GM12878 (cell line): ENCODE measurements at regions not wholly inside any gene's neighbourhood (a gene's known extent, or its start where the extent isn't known, plus 50 kb on each side); places are given as distances from the start of the nearest gene placed in this dataset.

Source experiments
- ATAC-seq: fragments of 200-7000 bp; cut with Tn5 transposase; 3 replicates; pipeline ENCODE4 v1.9.1; 2020; ENCODE audit warnings: mild to moderate bottlenecking, moderate library complexity
- BruUV-seq: library from RNA; stranded (reverse); fragments of 400-500 nt; replicated peaks from 2 replicates; lab custom pipeline; 2021; lab: Mats Ljungman, UMichigan
- CTCF ChIA-PET: fragments of 300-600 bp; sonication (Branson Sonifier 250); formaldehyde crosslinking; extraction: SDS; loops from one replicate; lab custom pipeline; 2021; ENCODE audit warnings: inconsistent platforms; lab: Yijun Ruan, JAX
- POLR2A ChIA-PET: fragments of 350-600 bp; formaldehyde crosslinking; extraction: SDS; loops from one replicate; lab custom pipeline; 2021; ENCODE audit warnings: inconsistent platforms; lab: Charles Lee
- RAD21 ChIA-PET: fragments of 300-600 bp; sonication (Branson Sonifier 250); formaldehyde crosslinking; loops from one replicate; lab custom pipeline; 2023; ENCODE audit warnings: antibody characterized with exemption; ENCODE audit not compliant: unreplicated experiment; lab: Charles Lee
- SMC1A ChIA-PET: fragments of 300-600 bp; sonication (Branson Sonifier 250); formaldehyde crosslinking; loops from one replicate; lab custom pipeline; 2023; ENCODE audit not compliant: unreplicated experiment, uncharacterized antibody; lab: Charles Lee
- DNase-seq: peaks from one replicate; pipeline ENCODE4 v3.0.0-alpha.2; 2011; ENCODE audit warnings: low read depth, low spot score
- FAIRE-seq: peaks from 3 replicates; lab custom pipeline; 2011; peaks lifted over from hg19 to GRCh38; lab: Jason Lieb, UNC
- H2AFZ ChIP-seq: 2 replicates; pipeline ENCODE4 v1.6.0; 2011; ENCODE audit warnings: low read depth, low read length, control low read depth; ENCODE audit not compliant: control insufficient read depth
- H3K27ac ChIP-seq: 2 replicates; pipeline ENCODE4 v1.5.1; 2011; ENCODE audit warnings: control low read depth; ENCODE audit not compliant: control insufficient read depth, insufficient read depth
- H3K27me3 ChIP-seq, 2 experiments: replicated peaks in 1 of 2; 2 replicates each; pipeline versions ENCODE4 v1.6.0 to v1.6.1; 2011; ENCODE audit warnings: low read length in 1 of 2; ENCODE audit not compliant: control insufficient read depth in 2 of 2, insufficient read depth in 2 of 2
- H3K36me3 ChIP-seq, 2 experiments: 2 replicates each; pipeline ENCODE4 v1.5.1; 2011; ENCODE audit warnings: low read length in 1 of 2; ENCODE audit not compliant: control insufficient read depth in 2 of 2, insufficient read depth in 2 of 2
- H3K4me1 ChIP-seq: 2 replicates; pipeline ENCODE4 v1.6.1; 2011; ENCODE audit warnings: mild to moderate bottlenecking, low read length, moderate library complexity, mixed read lengths; ENCODE audit not compliant: control insufficient read depth, insufficient read depth
- H3K4me2 ChIP-seq: 2 replicates; pipeline ENCODE4 v1.6.0; 2011; ENCODE audit warnings: control low read depth; ENCODE audit not compliant: control insufficient read depth, insufficient read depth
- H3K4me3 ChIP-seq: fragments of 200-600 bp; sonication (generic); 2 replicates; pipeline ENCODE4 v1.5.1; 2016
- H3K79me2 ChIP-seq: 2 replicates; pipeline ENCODE4 v1.6.0; 2011; ENCODE audit warnings: low read length; ENCODE audit not compliant: control insufficient read depth, insufficient read depth
- H3K9ac ChIP-seq: 2 replicates; pipeline ENCODE4 v1.8.0; 2011; ENCODE audit warnings: low read length, control low read depth, mixed read lengths; ENCODE audit not compliant: control insufficient read depth, insufficient read depth
- H3K9me3 ChIP-seq: replicated peaks from 3 replicates; pipeline ENCODE4 v1.5.1; 2011; ENCODE audit warnings: mild to moderate bottlenecking, low read length; ENCODE audit not compliant: control insufficient read depth, insufficient read depth
- H4K20me1 ChIP-seq: 2 replicates; pipeline ENCODE4 v1.6.0; 2011; ENCODE audit not compliant: control insufficient read depth, insufficient read depth
- NFXL1 ChIP-seq: fragments of 450-650 bp; IDR thresholded peaks from 2 replicates; pipeline ENCODE4 v1.6.1; 2017; ENCODE audit warnings: antibody characterized with exemption, mild to moderate bottlenecking, borderline replicate concordance
- RBBP5 ChIP-seq: fragments of 200-600 bp; sonication (generic); conservative IDR thresholded peaks from 2 replicates; pipeline ENCODE4 v1.6.1; 2016
- SRF ChIP-seq, 2 experiments: IDR thresholded peaks; 2 replicates each; pipeline ENCODE4 v1.6.1; 2011; ENCODE audit warnings: low read depth in 2 of 2, low read length in 2 of 2, mild to moderate bottlenecking in 1 of 2, moderate library complexity in 1 of 2
- TCF7 ChIP-seq: IDR thresholded peaks from 2 replicates; pipeline ENCODE4 v1.6.1; 2014; ENCODE audit warnings: antibody characterized with exemption, borderline replicate concordance
- ZNF622 ChIP-seq: fragments of 450-650 bp; IDR thresholded peaks from 2 replicates; pipeline ENCODE4 v1.6.1; 2017; ENCODE audit warnings: mild to moderate bottlenecking, inconsistent platforms
- WGBS: methylation state at CpG from one replicate; pipeline ENCODE4 v1.1.6; 2016; ENCODE audit warnings: low lambda C conversion rate; ENCODE audit not compliant: insufficient replicate concordance, insufficient coverage; ENCODE audit errors: missing lambda C conversion rate; 5-methylcytosine and 5-hydroxymethylcytosine counted together
- in situ Hi-C: fragments of 300-500 bp; cut with MboI; formaldehyde crosslinking; loops from 9 replicates; pipeline ENCODE4 v1.14.3; 2018; ENCODE audit warnings: mixed read lengths
- intact Hi-C: fragments of 100-400 bp; cut with micrococcal nuclease; formaldehyde crosslinking; loops from one replicate; pipeline ENCODE4 v1.14.2; 2022; ENCODE audit not compliant: unreplicated experiment
- TF ChIP-seq, protein P1 (sequence below): fragments of 450-650 bp; formaldehyde crosslinking; IDR thresholded peaks from 2 replicates; pipeline ENCODE4 v1.5.0; 2022; ENCODE audit warnings: mild to moderate bottlenecking, missing genetic modification characterization
- TF ChIP-seq, protein P2 (sequence below): IDR thresholded peaks from 2 replicates; pipeline ENCODE4 v1.6.1; 2012; ENCODE audit warnings: mild to moderate bottlenecking, low read depth, low read length
- TF ChIP-seq, protein P3 (sequence below): IDR thresholded peaks from 2 replicates; pipeline ENCODE4 v1.6.1; 2012; ENCODE audit warnings: low read depth, low read length, improper control_type of control experiment
- TF ChIP-seq, protein P4 (sequence below): fragments of 450-650 bp; IDR thresholded peaks from 2 replicates; pipeline ENCODE4 v1.6.1; 2017; ENCODE audit warnings: mild to moderate bottlenecking, low read depth, inconsistent platforms; ENCODE audit not compliant: poor library complexity, severe bottlenecking

DNA sequence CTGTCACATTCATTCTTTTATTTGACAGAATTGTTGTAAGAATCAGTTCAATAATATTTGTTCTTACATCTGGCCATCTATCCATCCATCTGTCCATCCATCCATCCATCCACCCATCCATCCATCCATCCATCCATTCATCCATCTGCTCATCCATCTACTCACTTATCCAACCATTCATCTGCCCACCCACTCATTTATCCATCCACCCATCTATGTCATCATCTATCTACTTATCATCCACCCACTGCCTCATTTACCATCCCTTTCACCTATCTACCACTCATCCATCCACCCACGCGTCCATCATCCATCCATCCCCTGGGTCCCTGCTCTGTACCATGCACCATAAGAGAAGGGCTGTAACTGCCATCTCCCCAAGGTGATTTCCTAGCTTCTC, 134.1 kb downstream of the FOXD2 start (continued):
- TF ChIP-seq, protein P1, sequence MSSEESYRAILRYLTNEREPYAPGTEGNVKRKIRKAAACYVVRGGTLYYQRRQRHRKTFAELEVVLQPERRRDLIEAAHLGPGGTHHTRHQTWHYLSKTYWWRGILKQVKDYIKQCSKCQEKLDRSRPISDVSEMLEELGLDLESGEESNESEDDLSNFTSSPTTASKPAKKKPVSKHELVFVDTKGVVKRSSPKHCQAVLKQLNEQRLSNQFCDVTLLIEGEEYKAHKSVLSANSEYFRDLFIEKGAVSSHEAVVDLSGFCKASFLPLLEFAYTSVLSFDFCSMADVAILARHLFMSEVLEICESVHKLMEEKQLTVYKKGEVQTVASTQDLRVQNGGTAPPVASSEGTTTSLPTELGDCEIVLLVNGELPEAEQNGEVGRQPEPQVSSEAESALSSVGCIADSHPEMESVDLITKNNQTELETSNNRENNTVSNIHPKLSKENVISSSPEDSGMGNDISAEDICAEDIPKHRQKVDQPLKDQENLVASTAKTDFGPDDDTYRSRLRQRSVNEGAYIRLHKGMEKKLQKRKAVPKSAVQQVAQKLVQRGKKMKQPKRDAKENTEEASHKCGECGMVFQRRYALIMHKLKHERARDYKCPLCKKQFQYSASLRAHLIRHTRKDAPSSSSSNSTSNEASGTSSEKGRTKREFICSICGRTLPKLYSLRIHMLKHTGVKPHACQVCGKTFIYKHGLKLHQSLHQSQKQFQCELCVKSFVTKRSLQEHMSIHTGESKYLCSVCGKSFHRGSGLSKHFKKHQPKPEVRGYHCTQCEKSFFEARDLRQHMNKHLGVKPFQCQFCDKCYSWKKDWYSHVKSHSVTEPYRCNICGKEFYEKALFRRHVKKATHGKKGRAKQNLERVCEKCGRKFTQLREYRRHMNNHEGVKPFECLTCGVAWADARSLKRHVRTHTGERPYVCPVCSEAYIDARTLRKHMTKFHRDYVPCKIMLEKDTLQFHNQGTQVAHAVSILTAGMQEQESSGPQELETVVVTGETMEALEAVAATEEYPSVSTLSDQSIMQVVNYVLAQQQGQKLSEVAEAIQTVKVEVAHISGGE, result no peak

DNA sequence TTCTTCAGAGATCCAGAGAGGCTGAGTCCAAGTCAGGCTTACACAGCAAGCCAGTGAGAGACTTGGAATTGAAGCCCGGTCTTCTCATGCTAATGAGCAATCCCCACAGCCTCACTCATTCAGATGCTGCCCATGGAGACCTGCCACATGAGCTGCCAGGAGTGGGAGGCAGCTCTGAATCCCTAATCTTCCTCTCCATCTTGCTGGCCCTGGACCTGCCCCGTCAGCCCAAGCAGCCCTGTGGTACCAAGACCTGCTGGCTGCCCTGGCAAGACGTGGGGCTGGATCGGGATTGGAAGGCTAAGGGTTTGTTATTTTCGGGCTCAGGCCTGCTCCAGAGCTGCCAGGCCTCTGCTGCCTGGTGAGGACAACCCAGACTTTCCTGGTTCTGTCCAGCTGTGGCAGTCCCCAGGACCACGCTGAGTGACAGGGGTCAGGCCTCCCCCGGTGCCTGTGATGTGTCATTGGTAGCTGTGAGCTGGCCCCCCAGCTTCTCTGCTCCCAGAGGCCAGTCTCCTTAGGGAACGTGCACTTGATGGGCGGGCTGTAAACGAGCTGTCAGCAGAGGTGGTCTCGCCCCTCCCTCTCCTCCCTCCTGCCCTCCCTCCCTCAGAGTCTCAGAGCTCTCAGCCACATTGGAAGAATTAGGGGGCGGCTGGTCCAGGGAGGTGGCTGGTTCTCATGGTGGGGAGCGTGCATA, 135.0 kb downstream of the FOXD2 start:
- Histone ChIP-seq H3K9ac (no peak overlapping the region), H3K36me3 (no peaks in the 10 kb centered on the region), H2AFZ (no peak overlapping the region), H3K4me1 (no peaks in the 10 kb centered on the region), H3K27ac (no peak overlapping the region), H3K27me3 (no peaks in the 10 kb centered on the region; a peak in 3 of 4 replicates), H3K9me3 (no peaks in the 10 kb centered on the region), H3K4me2 (no peak overlapping the region), H3K79me2 (no peaks in the 10 kb centered on the region), H4K20me1 (no peaks in the 10 kb centered on the region), H3K4me3 (no peak overlapping the region)
- 10% methylated on average over 13 of the region's 13 CpGs for whole genome bisulfite sequencing
- ChIA-PET CTCF (no interaction called here), POLR2A (interaction anchor here (0.6 kb wide), 1 partner anchor 141 kb away, joined by 3 read pairs; no protein-coding TSS in a partner anchor), SMC1A (no interaction called here), RAD21 (no interaction called here)
- ATAC-seq, result no peak
- intact Hi-C loops (no loop called here), in situ Hi-C loops (no loop called here)
- BruUV-seq, result no TSS peak
- FAIRE-seq, result no peak
- DNase-seq, result no peak
- TF ChIP-seq, protein P2, sequence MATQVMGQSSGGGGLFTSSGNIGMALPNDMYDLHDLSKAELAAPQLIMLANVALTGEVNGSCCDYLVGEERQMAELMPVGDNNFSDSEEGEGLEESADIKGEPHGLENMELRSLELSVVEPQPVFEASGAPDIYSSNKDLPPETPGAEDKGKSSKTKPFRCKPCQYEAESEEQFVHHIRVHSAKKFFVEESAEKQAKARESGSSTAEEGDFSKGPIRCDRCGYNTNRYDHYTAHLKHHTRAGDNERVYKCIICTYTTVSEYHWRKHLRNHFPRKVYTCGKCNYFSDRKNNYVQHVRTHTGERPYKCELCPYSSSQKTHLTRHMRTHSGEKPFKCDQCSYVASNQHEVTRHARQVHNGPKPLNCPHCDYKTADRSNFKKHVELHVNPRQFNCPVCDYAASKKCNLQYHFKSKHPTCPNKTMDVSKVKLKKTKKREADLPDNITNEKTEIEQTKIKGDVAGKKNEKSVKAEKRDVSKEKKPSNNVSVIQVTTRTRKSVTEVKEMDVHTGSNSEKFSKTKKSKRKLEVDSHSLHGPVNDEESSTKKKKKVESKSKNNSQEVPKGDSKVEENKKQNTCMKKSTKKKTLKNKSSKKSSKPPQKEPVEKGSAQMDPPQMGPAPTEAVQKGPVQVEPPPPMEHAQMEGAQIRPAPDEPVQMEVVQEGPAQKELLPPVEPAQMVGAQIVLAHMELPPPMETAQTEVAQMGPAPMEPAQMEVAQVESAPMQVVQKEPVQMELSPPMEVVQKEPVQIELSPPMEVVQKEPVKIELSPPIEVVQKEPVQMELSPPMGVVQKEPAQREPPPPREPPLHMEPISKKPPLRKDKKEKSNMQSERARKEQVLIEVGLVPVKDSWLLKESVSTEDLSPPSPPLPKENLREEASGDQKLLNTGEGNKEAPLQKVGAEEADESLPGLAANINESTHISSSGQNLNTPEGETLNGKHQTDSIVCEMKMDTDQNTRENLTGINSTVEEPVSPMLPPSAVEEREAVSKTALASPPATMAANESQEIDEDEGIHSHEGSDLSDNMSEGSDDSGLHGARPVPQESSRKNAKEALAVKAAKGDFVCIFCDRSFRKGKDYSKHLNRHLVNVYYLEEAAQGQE, result no peak
- TF ChIP-seq, protein P3, sequence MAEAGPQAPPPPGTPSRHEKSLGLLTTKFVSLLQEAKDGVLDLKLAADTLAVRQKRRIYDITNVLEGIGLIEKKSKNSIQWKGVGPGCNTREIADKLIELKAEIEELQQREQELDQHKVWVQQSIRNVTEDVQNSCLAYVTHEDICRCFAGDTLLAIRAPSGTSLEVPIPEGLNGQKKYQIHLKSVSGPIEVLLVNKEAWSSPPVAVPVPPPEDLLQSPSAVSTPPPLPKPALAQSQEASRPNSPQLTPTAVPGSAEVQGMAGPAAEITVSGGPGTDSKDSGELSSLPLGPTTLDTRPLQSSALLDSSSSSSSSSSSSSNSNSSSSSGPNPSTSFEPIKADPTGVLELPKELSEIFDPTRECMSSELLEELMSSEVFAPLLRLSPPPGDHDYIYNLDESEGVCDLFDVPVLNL, result no peak
- TF ChIP-seq TCF7 (no peak), NFXL1 (no peak), RBBP5 (no peak), ZNF622 (no peak), SRF (IDR thresholded peaks at IDR 0.05; ENCODE audit: low read depth in 2 of 2, low read length in 2 of 2) (no peak)
- TF ChIP-seq, protein P4, sequence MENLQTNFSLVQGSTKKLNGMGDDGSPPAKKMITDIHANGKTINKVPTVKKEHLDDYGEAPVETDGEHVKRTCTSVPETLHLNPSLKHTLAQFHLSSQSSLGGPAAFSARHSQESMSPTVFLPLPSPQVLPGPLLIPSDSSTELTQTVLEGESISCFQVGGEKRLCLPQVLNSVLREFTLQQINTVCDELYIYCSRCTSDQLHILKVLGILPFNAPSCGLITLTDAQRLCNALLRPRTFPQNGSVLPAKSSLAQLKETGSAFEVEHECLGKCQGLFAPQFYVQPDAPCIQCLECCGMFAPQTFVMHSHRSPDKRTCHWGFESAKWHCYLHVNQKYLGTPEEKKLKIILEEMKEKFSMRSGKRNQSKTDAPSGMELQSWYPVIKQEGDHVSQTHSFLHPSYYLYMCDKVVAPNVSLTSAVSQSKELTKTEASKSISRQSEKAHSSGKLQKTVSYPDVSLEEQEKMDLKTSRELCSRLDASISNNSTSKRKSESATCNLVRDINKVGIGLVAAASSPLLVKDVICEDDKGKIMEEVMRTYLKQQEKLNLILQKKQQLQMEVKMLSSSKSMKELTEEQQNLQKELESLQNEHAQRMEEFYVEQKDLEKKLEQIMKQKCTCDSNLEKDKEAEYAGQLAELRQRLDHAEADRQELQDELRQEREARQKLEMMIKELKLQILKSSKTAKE, result no peak
